ENCODE measurements at regions not wholly inside any gene's neighbourhood (a gene's known extent, or its start where the extent isn't known, plus 50 kb on each side); places are given as distances from the start of the nearest gene placed in this dataset.

- no peak for TF ChIP-seq EZH2phosphoT487 (IDR thresholded peaks at IDR 0.05; ENCODE audit: borderline replicate concordance, low read depth, low read length)
- TF ChIP-seq, protein P1, sequence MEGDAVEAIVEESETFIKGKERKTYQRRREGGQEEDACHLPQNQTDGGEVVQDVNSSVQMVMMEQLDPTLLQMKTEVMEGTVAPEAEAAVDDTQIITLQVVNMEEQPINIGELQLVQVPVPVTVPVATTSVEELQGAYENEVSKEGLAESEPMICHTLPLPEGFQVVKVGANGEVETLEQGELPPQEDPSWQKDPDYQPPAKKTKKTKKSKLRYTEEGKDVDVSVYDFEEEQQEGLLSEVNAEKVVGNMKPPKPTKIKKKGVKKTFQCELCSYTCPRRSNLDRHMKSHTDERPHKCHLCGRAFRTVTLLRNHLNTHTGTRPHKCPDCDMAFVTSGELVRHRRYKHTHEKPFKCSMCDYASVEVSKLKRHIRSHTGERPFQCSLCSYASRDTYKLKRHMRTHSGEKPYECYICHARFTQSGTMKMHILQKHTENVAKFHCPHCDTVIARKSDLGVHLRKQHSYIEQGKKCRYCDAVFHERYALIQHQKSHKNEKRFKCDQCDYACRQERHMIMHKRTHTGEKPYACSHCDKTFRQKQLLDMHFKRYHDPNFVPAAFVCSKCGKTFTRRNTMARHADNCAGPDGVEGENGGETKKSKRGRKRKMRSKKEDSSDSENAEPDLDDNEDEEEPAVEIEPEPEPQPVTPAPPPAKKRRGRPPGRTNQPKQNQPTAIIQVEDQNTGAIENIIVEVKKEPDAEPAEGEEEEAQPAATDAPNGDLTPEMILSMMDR (conservative IDR thresholded peaks at IDR 0.05; ENCODE audit: low read length) = no peak
- H3K4me1 ChIP-seq (ENCODE audit: insufficient read depth, low read length, poor library complexity, severe bottlenecking) = peaks cover 75% of the 10 kb centered on the region
Observed at GRCh38 chr7:146002008-146002407, 114.6 kb upstream of the CNTNAP2 start.

GRCh38 chr7:146000882-146001281 is 115.7 kb upstream of the CNTNAP2 start:
- Histone ChIP-seq H3K9me2 (ENCODE audit: insufficient read depth, low read length) (no peaks in the 10 kb centered on the region), H4K20me1 (ENCODE audit: insufficient read depth, low read length) (no peaks in the 10 kb centered on the region), H3K9me3 (ENCODE audit: low read length) (peaks cover 12% of the 10 kb centered on the region; the same call in 1 of the 2 replicates), H3K79me2 (ENCODE audit: insufficient read depth, low read depth, low read length) (no peaks in the 10 kb centered on the region), H3K4me1 (ENCODE audit: insufficient read depth, low read length, poor library complexity, severe bottlenecking) (peaks cover 67% of the 10 kb centered on the region), H3K36me3 (ENCODE audit: insufficient read depth, low read length) (peaks cover 13% of the 10 kb centered on the region; the same call in 1 of the 2 replicates), H3K27ac (ENCODE audit: low read depth, low read length, poor library complexity, severe bottlenecking) (no peak overlapping the region), H3K4me2 (ENCODE audit: low read length) (no peak overlapping the region), H2AFZ (ENCODE audit: low read length) (peak overlapping the region; percentile 18; the same call in 1 of the 2 replicates), H3K4me3 (ENCODE audit: low read depth, low read length, poor library complexity, severe bottlenecking) (no peak overlapping the region)
- intact Hi-C loops (cut with micrococcal nuclease; ENCODE audit: unreplicated experiment) = loop anchor here (5.0 kb wide), 1 partner anchor 154 kb away; no protein-coding TSS in a partner anchor
- TF ChIP-seq, protein P1 (conservative IDR thresholded peaks at IDR 0.05; ENCODE audit: low read length) = no peak
- no peak for TF ChIP-seq EZH2phosphoT487 (IDR thresholded peaks at IDR 0.05; ENCODE audit: borderline replicate concordance, low read depth, low read length)
- BruUV-seq (replicated peaks) = no TSS peak
- POLR2A ChIA-PET = interaction anchor here (0.9 to 1.5 kb wide), 2 partner anchors 10 to 16 kb away, joined by 3 to 6 read pairs; no protein-coding TSS in a partner anchor
- CTCF ChIA-PET (ENCODE audit: unreplicated experiment) = interaction anchor here (1.0 kb wide), 1 partner anchor 43 kb away, joined by 3 read pairs; no protein-coding TSS in a partner anchor
- no peak for DNase-seq (ENCODE audit: low spot score)

More at GRCh38 chr7:146002008-146002407, 114.6 kb upstream of the CNTNAP2 start:
- intact Hi-C loops (cut with micrococcal nuclease; ENCODE audit: unreplicated experiment) = loop anchor here (1.0 to 5.0 kb wide), 2 partner anchors 45 to 155 kb away; no protein-coding TSS in a partner anchor
- BruUV-seq (replicated peaks) = no TSS peak
- Histone ChIP-seq H3K27ac (ENCODE audit: low read depth, low read length, poor library complexity, severe bottlenecking) (peak overlapping the region; percentile 92), H3K36me3 (ENCODE audit: insufficient read depth, low read length) (peaks cover 13% of the 10 kb centered on the region; the same call in 1 of the 2 replicates), H2AFZ (ENCODE audit: low read length) (peak overlapping the region; percentile 86), H3K9me2 (ENCODE audit: insufficient read depth, low read length) (no peaks in the 10 kb centered on the region), H4K20me1 (ENCODE audit: insufficient read depth, low read length) (no peaks in the 10 kb centered on the region), H3K9me3 (ENCODE audit: low read length) (peaks cover 12% of the 10 kb centered on the region; the same call in 1 of the 2 replicates), H3K79me2 (ENCODE audit: insufficient read depth, low read depth, low read length) (no peaks in the 10 kb centered on the region), H3K4me3 (ENCODE audit: low read depth, low read length, poor library complexity, severe bottlenecking) (peak overlapping the region; percentile 24), H3K4me2 (ENCODE audit: low read length) (peak overlapping the region; percentile 54)
- DNase-seq (ENCODE audit: low spot score) = no peak
- ChIA-PET POLR2A (interaction anchor here (0.6 to 2.4 kb wide), 18 partner anchors 8 to 156 kb away, joined by 3 to 13 read pairs (median 4); no protein-coding TSS in a partner anchor), CTCF (ENCODE audit: unreplicated experiment) (interaction anchor here (1.3 to 1.4 kb wide), 2 partner anchors 10 to 45 kb away, joined by 3 to 6 read pairs; no protein-coding TSS in a partner anchor)

GRCh38 chr7:145989469-145989868 is 127.1 kb upstream of the CNTNAP2 start:
- Histone ChIP-seq H3K9me2 (ENCODE audit: insufficient read depth, low read length) (no peaks in the 10 kb centered on the region), H3K9me3 (ENCODE audit: low read length) (peaks cover 8% of the 10 kb centered on the region; the same call in 1 of the 2 replicates), H3K4me2 (ENCODE audit: low read length) (no peak overlapping the region), H2AFZ (ENCODE audit: low read length) (no peak overlapping the region), H3K79me2 (ENCODE audit: insufficient read depth, low read depth, low read length) (no peaks in the 10 kb centered on the region), H3K27ac (ENCODE audit: low read depth, low read length, poor library complexity, severe bottlenecking) (no peak overlapping the region), H4K20me1 (ENCODE audit: insufficient read depth, low read length) (no peaks in the 10 kb centered on the region), H3K36me3 (ENCODE audit: insufficient read depth, low read length) (no peaks in the 10 kb centered on the region), H3K4me1 (ENCODE audit: insufficient read depth, low read length, poor library complexity, severe bottlenecking) (no peaks in the 10 kb centered on the region), H3K4me3 (ENCODE audit: low read depth, low read length, poor library complexity, severe bottlenecking) (no peak overlapping the region)
- no TSS peak for BruUV-seq (replicated peaks)
- ChIA-PET POLR2A (interaction anchor here (2.5 kb wide), 1 partner anchor 13 kb away, joined by 7 read pairs; no protein-coding TSS in a partner anchor), CTCF (ENCODE audit: unreplicated experiment) (no interaction called here)
- intact Hi-C loops (cut with micrococcal nuclease; ENCODE audit: unreplicated experiment) = no loop called here
- no peak for TF ChIP-seq EZH2phosphoT487 (IDR thresholded peaks at IDR 0.05; ENCODE audit: borderline replicate concordance, low read depth, low read length)
- TF ChIP-seq, protein P1 (conservative IDR thresholded peaks at IDR 0.05; ENCODE audit: low read length) = no peak
- DNase-seq (ENCODE audit: low spot score) = no peak

Measured in OCI-LY7 (cell line).